Epithelial cell of proximal tubule (primary cell): ENCODE measurements at regions not wholly inside any gene's neighbourhood (a gene's known extent, or its start where the extent isn't known, plus 50 kb on each side); places are given as distances from the start of the nearest gene placed in this dataset.
"Not testable (repeated sequence)": the region's sequence is repeated elsewhere in the genome, so short reads cannot be mapped to it uniquely, and the experiment has no call there.

Experiments used
- DNase-seq: peaks from one replicate; pipeline ENCODE4 v3.0.0-alpha.2; 2011; ENCODE audit warnings: low read depth
- H3K4me3 ChIP-seq: 2 replicates; pipeline ENCODE4 v1.5.1; 2011; ENCODE audit warnings: low read depth, mild to moderate bottlenecking, low read length
- CTCF ChIP-seq: conservative IDR thresholded peaks from 2 replicates; pipeline ENCODE4 v1.5.1; 2012; ENCODE audit warnings: low read depth, mild to moderate bottlenecking, low read length

GRCh38 chr3:145005427-145005826 is 1033.8 kb downstream of the DIPK2A start:
- no peak for DNase-seq
- H3K4me3 ChIP-seq = no peak overlapping the region
- TF ChIP-seq CTCF = no peak

- DNase-seq = no peak
- no peak overlapping the region for H3K4me3 ChIP-seq
- TF ChIP-seq CTCF = no peak
These were observed 1034.6 kb downstream of the DIPK2A start for GRCh38 chr3:145006271-145006670.

GRCh38 chr3:145013931-145014330 is 1042.3 kb downstream of the DIPK2A start:
- no peak for TF ChIP-seq CTCF
- no peak for DNase-seq
- no peak overlapping the region for H3K4me3 ChIP-seq

- TF ChIP-seq CTCF = no peak
- DNase-seq = no peak
These were observed 1043.6 kb downstream of the DIPK2A start for GRCh38 chr3:145015253-145015652.

GRCh38 chr3:145017959-145018358 is 1046.3 kb downstream of the DIPK2A start:
- no peak for TF ChIP-seq CTCF
- no peak for DNase-seq
- H3K4me3 ChIP-seq = no peak overlapping the region

More at GRCh38 chr3:145015253-145015652, 1043.6 kb downstream of the DIPK2A start:
- no peak overlapping the region for H3K4me3 ChIP-seq

GRCh38 chr3:145022447-145022846 is 1050.8 kb downstream of the DIPK2A start:
- DNase-seq = no peak
- no peak overlapping the region for H3K4me3 ChIP-seq
- no peak for TF ChIP-seq CTCF

GRCh38 chr3:145024700-145025099 is 1053.1 kb downstream of the DIPK2A start:
- TF ChIP-seq CTCF = no peak
- H3K4me3 ChIP-seq = no peak overlapping the region
- no peak for DNase-seq

GRCh38 chr3:145027186-145027585 is 1055.6 kb downstream of the DIPK2A start:
- H3K4me3 ChIP-seq, DNase-seq: not testable (repeated sequence)
